ENCODE measurements at regions not wholly inside any gene's neighbourhood (a gene's known extent, or its start where the extent isn't known, plus 50 kb on each side); places are given as distances from the start of the nearest gene placed in this dataset.

GRCh38 chr12:5348057-5348456, 83.9 kb upstream of the NTF3 start:
- H3K36me3 ChIP-seq (ENCODE audit: insufficient read depth) = no peaks in the 10 kb centered on the region
- H3K9ac ChIP-seq = no peak overlapping the region
- no peak overlapping the region for H3K4me2 ChIP-seq
- no peak overlapping the region for H2AFZ ChIP-seq (ENCODE audit: low read depth)
- no peak overlapping the region for H3K4me3 ChIP-seq (IDR thresholded peaks at IDR 0.05; ENCODE audit: insufficient read depth, low read depth, low read length)
- no peaks in the 10 kb centered on the region for H3K4me1 ChIP-seq (ENCODE audit: low read depth, poor library complexity, severe bottlenecking)
- no peaks in the 10 kb centered on the region for H3K27me3 ChIP-seq (ENCODE audit: insufficient read depth, low read depth)
- H4K20me1 ChIP-seq (ENCODE audit: insufficient read depth) = no peaks in the 10 kb centered on the region
- TF ChIP-seq CTCF (conservative IDR thresholded peaks at IDR 0.05; ENCODE audit: low read depth, low read length) = no peak
- no peak overlapping the region for H3K27ac ChIP-seq
- H3K79me2 ChIP-seq (ENCODE audit: insufficient read depth, low read depth) = no peaks in the 10 kb centered on the region

DNA sequence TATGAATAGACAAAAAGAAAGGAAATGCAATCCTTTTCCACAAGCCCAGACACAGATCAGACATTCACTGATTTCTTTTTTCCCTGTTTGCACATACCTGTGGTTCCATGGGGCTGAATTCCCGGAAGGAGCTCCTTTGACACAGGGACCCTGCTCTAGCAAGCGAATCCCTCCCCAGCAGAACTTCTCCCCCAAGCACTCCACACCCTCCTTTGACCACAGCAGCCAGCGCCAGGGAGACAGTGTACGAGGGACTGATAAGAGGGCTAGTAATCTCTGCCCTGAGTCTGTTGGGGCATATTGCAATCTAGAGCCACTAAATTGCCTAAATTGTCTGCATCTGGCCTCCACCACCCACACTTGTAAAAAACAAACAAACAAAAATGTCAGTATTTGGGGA, 83.4 kb upstream of the NTF3 start:
- Histone ChIP-seq H3K79me2 (ENCODE audit: insufficient read depth, low read depth) (no peaks in the 10 kb centered on the region), H3K4me1 (ENCODE audit: low read depth, poor library complexity, severe bottlenecking) (no peaks in the 10 kb centered on the region), H3K36me3 (ENCODE audit: insufficient read depth) (no peaks in the 10 kb centered on the region), H2AFZ (ENCODE audit: low read depth) (no peak overlapping the region), H3K9ac (no peak overlapping the region), H3K27me3 (ENCODE audit: insufficient read depth, low read depth) (no peaks in the 10 kb centered on the region), H4K20me1 (ENCODE audit: insufficient read depth) (no peaks in the 10 kb centered on the region), H3K27ac (no peak overlapping the region), H3K4me3 (IDR thresholded peaks at IDR 0.05; ENCODE audit: insufficient read depth, low read depth, low read length) (no peak overlapping the region), H3K4me2 (no peak overlapping the region)
- TF ChIP-seq CTCF (conservative IDR thresholded peaks at IDR 0.05; ENCODE audit: low read depth, low read length) = no peak

- TF ChIP-seq CTCF (conservative IDR thresholded peaks at IDR 0.05; ENCODE audit: low read depth, low read length) = no peak
- no peak overlapping the region for H3K27ac ChIP-seq
- no peak overlapping the region for H3K4me3 ChIP-seq (IDR thresholded peaks at IDR 0.05; ENCODE audit: insufficient read depth, low read depth, low read length)
- no peak overlapping the region for H3K4me2 ChIP-seq
- H3K36me3 ChIP-seq (ENCODE audit: insufficient read depth) = no peaks in the 10 kb centered on the region
- H3K9ac ChIP-seq = no peak overlapping the region
- H3K27me3 ChIP-seq (ENCODE audit: insufficient read depth, low read depth) = no peaks in the 10 kb centered on the region
- no peaks in the 10 kb centered on the region for H3K4me1 ChIP-seq (ENCODE audit: low read depth, poor library complexity, severe bottlenecking)
- H2AFZ ChIP-seq (ENCODE audit: low read depth) = no peak overlapping the region
- H3K79me2 ChIP-seq (ENCODE audit: insufficient read depth, low read depth) = no peaks in the 10 kb centered on the region
- no peaks in the 10 kb centered on the region for H4K20me1 ChIP-seq (ENCODE audit: insufficient read depth)
Measured at GRCh38 chr12:5364036-5364770, 67.7 kb upstream of the NTF3 start.

DNA sequence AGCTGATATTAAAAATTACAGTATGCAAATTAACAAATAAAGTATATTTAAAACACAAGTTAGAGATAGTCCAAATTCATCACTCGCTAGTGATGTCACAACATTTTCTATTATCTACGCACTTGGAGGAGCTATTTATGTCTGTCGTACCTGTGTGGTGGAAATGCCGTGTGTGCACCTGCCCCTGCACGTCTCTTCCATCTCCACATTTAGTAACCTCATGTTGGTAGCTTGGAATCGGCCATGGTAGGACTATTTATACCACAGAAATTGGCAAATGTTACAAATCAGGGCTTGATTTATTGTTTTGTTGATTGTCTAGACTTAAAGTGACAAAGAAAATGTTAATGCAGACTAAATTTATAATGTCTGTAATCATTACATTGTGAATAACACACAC, 62.6 kb upstream of the NTF3 start:
- Histone ChIP-seq H2AFZ (ENCODE audit: low read depth) (no peak overlapping the region), H3K4me1 (ENCODE audit: low read depth, poor library complexity, severe bottlenecking) (no peaks in the 10 kb centered on the region), H3K79me2 (ENCODE audit: insufficient read depth, low read depth) (no peaks in the 10 kb centered on the region), H3K36me3 (ENCODE audit: insufficient read depth) (no peaks in the 10 kb centered on the region), H3K4me2 (no peak overlapping the region), H3K27me3 (ENCODE audit: insufficient read depth, low read depth) (no peaks in the 10 kb centered on the region), H3K27ac (no peak overlapping the region), H4K20me1 (ENCODE audit: insufficient read depth) (no peaks in the 10 kb centered on the region), H3K4me3 (IDR thresholded peaks at IDR 0.05; ENCODE audit: insufficient read depth, low read depth, low read length) (no peak overlapping the region), H3K9ac (no peak overlapping the region)
- TF ChIP-seq CTCF (conservative IDR thresholded peaks at IDR 0.05; ENCODE audit: low read depth, low read length) = no peak
